GM19023 (cell line): ENCODE measurements at regions not wholly inside any gene's neighbourhood (a gene's known extent, or its start where the extent isn't known, plus 50 kb on each side); places are given as distances from the start of the nearest gene placed in this dataset.

Experiments
- ATAC-seq: cut with Tn5 transposase; IDR thresholded peaks from one replicate; pipeline ENCODE4 v1.9.1; 2021; ENCODE audit warnings: mild to moderate bottlenecking, moderate library complexity; ENCODE audit not compliant: unreplicated experiment

DNA sequence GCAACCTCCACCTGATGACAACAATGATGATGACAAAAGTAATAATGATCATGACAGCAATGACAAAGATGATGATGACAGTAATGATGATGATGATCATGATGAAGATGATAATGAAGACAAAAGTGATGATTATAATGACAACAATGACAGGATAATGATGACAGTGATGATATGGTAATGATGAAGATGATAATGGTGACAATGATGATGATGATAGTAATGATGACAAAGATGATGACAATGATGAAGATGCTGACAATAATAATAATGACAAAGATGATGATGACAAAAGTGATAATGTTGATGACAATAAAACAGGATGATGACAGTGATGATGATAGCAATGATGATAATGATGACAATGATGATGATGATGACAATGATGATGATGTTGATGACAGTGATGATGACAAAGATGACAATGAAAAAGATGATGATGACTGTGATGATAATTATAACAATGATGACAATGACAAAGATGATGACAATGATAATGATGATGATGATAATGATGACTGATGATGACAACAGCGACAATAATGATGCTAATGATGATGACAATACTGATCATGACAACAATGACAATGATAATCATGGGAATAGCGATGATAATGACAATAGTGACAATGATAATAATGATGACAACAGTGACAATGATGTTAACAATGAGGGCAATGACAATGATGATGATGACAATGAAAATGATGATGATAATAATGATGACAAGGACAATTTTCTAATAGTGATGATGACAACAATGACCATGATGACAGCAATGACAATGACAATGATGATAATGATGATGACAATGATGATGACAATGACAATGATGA is 1106.5 kb upstream of the AUTS2 start:
- no peak for ATAC-seq

DNA sequence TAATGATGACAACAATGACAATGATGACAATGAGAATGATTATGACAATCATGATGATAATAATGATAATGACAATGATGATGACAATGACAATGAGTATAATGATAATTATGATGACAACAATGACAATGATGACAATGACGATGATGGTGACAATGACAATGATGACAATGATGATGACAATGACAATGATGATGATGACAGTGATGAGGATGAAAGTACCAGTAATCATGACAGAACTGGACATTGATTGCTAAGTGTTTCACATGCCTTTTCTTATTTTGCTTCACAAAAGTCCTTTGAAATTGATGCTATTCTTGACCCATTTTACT is 1106.0 kb upstream of the AUTS2 start:
- no peak for ATAC-seq

DNA sequence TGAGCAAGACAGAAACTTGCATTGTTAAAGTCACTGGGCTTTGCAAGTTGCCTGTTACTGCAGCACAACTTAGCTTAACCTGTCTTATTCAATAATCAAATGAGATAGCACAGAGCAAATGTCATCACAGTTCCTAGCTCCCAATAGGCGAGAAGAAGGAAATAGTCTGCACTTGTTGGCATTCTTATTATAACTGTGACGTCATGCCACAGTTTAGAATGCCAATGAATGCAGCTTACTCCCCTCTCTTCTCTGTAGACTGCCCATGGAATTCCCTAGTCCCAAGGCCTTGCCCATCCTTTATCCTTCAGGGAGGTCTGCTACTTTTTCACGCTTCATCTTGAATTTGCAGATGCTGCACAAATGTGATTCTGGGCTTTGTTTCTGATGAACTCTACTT is 1094.9 kb upstream of the AUTS2 start:
- ATAC-seq, result no peak

DNA sequence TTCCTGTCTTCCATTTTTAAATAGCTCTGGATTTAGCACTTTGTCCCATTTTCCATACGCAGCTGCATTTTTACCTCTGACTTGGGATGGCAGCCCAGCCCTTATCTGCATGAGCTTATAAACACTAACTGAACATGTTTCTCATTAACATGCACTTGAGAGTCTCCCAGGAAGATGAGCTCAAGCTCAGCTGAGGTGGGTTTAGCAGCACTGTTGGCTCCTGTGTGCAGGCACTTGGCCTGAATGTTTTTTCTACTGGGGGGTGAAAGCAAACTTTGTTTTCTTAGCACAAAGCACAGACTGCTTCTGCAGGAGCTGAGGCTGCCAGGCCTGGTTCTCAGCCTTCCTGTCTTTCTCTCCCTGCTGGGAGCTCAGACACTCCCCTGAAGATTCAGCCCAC is 1093.6 kb upstream of the AUTS2 start:
- no peak for ATAC-seq

DNA sequence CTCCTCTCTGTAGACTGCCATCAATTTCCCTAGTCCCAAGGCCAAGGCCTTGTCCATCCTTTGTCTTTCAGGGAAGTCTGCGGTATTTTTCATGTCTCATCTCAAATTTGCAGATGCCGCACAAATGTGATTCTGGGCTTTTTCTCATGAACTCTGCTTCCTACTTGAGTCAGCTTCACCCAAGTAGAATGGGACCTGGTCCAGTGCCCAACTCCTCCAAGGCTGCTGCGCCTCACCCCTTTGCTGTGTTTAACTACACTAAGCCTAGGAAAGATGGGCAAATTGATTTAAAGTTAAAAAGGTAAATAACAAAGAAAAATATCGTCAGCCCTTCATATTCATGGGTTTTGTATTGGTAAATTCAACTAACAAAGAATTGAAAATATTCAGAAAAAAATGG is 1092.6 kb upstream of the AUTS2 start:
- no peak for ATAC-seq

DNA sequence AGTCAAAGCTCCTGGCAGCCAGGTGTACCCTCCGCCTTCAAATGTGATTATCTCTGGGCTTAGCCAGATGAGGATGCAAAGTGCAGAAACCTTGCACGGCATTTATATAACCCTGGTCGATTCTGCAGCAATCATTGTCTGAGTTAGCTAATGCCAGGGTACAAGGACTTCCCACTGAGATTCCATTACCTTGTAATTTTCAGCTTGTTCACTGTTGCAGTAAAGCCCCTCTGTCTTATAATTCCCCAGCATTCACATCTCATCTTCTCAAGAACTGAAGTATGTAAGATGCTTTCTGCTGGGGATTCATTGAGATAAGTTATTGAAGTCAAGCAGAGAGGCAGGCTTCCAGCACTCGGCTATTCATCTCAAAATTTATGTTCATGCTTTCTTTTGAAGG is 1090.6 kb upstream of the AUTS2 start:
- ATAC-seq, result no peak

DNA sequence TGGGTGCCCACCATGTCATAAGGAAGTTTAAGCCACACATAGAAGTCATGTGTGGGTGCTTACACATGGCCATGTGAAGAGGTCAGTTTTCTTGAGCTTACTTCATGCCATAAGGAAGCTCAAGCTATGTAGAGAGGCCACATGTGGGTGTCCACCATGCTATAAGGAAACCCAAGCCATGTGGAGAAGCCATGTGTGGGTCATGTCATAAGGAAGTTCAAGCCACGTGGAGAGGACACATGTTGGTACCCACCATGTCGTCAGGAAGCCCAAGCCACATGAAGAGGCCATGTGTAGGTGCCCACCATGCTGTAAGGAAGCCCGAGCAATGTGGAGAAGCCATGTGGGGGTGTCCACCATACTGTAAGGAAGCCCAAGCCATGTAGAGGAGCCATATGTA is 1089.2 kb upstream of the AUTS2 start:
- no peak for ATAC-seq

DNA sequence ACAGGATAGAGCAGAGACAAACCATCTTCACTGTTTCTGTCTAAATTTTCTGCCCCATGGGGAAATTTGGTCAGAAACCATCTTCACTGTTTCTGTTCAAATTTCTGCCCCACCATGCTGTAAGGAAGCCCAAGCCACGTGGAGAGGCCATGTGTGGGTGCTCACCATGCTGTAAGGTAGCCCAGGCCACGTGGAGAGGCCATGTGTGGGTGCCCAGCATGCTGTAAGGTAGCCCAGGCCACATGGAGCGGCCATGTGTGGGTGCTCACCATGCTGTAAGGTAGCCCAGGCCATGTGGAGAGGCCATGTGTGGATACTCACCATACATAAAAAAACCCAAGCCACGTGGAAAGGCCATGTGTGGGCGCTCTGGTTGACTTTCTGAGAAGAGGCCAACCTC is 1088.7 kb upstream of the AUTS2 start:
- no peak for ATAC-seq

DNA sequence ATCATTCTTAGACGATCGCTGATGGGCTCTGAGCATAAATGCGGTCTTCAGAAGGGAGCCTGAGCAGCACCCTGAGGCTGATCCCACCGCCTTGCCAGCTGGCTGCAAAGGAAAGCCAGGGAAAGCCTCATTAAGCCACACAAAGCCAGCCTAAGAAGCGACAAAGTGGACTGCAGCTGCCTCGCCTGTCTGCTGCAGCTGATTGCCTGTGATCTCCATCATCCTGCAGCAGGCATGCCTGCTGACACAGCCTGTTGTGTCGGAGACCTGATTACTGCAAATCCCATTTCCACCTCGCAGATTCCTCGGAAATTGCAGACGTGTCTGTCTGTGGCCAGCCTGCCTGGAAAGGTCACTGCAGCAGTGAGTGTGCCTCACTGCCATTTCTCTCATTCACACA is 1087.0 kb upstream of the AUTS2 start:
- no peak for ATAC-seq

DNA sequence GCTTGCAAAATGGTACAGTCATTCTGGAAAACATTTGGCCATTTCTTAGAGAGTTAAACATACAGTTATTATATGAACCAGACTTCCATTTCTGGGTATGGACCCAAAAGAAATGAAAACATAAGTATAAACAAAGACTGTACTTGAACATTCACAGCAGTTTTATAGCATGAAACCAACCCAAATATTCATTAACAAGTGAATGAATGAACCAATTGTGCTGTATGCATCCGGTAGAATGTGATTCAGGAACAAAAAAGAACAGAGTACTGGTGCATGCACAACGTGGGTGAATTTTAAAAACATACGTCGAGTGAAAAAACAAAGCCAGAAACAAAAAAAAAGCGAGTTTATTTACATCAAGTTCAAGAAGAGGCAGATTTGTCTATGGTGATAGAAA is 1085.8 kb upstream of the AUTS2 start:
- ATAC-seq, result no peak

DNA sequence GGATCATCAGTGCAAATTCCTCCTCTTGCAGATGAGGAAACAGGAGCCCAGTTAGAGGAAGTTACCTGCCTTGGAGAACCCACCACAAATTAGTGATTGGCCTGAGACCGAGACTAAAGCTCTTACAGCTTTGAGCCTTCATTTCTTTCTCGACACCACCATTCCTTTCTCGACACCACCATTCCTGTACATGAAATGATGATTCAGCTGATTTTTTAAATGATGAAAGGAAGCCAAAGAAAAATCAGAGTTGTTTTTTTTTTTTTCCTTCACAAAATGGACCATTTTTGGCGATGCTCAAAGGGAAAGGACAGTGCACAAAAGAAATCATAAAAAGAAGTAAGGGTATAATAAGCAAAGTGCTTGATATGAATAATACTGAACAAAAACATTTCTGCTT is 1080.2 kb upstream of the AUTS2 start:
- ATAC-seq, result no peak

DNA sequence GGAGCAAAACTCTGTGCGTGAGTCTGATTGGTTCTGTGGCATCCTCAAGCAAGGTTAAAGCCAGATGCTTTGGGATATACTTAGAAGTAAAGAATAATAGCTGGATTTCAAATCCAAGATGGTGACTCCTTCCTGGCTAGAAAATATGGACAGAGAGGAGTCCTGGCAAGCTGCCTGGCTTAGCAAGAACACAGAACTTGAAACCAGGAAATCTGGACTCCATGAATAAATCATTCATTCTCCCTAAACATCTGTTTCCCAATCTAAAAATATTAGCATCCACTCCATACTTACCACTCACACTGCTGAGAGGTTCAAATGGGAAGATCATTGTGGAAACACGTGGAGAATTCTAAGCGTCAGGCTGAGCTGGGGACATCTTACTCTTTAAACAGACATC is 1074.1 kb upstream of the AUTS2 start:
- ATAC-seq, result no peak

DNA sequence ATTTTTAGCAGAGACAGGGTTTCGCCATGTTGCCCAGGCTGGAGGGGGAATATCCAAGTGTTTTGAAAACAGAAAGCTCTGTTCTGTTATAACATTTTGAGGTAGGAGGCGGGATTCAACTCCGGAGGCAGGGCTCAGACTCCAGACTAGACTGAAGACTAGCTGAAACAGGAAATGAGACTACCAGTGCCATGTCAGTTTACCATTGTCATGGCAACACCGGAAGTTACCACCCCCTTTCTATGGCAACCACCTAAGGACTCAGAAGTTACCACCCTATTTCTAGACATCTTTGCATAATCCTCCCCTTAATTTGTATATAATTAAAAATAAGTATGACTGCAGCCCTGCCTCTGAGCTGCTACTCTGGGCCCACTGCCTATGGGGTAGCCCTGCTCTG is 1069.1 kb upstream of the AUTS2 start:
- no peak for ATAC-seq

DNA sequence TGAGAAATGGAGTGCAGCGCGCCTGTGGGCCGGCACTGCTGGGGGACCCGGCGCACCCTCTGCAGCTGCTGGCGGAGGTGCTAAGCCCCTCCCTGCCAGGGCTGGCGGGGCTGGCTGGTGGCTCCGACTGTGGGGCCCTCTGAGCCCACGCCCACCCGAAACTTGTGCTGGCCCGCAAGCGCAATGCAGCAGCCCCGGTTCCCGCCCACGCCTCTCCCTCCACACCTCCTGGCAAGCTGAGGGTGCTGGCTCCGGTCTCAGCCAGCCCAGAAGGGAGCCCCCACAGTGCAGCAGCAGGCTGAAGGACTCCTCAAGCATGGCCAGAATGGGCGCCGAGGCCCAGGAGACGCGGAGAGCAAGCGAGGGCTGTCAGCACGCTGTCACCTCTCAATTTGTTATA is 1063.0 kb upstream of the AUTS2 start:
- no peak for ATAC-seq

DNA sequence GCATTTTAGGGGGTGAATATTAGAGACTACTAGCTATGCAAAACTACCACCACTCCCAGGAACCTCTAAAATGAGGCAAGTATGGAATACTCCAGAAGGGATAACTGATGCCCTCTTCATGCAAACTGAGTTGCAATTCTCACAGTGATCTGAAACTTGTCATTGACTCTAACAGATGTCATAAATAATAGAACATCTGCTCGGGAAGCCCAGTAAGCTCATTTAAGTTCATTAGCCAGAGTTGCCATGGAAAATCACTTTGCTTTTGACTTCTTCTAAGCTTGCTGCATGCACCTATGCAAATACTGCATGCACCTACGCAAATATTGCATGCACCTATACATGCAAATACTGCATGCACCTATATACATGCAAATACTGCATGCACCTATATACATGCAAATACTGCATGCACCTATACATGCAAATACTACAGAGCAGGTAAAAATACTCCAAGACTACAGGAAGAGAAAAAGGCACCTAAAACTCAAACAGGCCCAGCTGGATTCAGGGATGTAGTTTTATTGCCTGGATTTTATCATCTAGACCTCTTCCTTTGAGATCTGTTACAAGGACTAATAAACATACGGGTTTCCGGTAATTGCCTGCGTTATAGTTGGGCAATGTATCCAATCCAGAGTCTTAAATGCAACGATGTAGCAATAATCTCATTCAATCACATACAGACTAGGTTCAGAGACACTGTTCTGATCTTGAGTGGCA is 1061.1 kb upstream of the AUTS2 start:
- ATAC-seq, result no peak

DNA sequence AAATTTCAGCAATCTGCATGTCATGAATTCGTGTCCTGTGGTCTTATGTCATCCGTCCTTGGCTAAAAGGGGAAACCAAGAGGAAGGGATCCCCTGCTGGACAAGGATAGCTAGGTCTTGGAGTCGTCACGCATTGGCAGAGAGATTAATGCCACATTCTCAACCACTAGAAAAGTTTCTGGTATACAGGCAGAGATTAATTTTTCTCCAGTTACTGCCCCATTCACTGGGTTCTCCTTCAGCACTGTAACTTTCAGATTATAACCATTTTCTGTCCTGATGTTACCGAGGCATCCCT is 1060.6 kb upstream of the AUTS2 start:
- no peak for ATAC-seq

DNA sequence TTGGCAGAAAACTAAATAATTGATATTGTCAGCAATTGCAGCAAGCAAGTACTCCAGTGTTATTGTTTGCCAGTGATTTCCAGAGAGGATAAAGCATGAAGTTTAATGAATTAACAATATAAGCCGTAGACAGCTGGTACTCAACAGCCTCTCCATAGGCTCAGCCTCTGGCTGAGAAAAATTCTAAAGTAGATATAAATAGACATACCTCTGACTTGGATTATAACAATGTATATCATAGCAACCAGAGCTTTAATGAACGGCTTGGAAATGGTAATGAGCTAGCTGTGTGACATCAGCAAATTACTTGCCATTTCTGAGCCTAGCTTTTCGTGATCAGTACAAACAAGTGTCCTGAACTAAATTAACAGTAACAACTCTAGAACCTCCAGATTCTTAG is 1055.4 kb upstream of the AUTS2 start:
- ATAC-seq, result no peak

DNA sequence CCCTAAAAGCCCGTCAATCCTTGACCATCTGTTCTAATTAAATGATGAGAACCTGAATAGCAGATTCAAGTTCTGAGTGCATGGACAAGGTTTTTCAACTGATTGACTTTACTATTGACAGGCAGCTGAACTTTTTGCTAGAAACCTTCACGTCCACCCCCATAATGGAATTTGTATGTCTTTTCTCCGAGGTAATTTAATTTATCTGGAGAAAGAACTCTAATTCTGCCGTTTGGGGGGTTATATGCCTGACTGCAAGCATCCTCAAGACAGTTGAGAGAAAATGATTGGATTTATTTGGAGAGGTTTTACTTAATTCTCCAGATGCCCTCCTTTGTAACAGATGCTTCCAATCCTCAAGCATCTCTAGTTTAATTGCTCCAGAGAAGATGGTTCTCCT is 1053.4 kb upstream of the AUTS2 start:
- ATAC-seq, result no peak

DNA sequence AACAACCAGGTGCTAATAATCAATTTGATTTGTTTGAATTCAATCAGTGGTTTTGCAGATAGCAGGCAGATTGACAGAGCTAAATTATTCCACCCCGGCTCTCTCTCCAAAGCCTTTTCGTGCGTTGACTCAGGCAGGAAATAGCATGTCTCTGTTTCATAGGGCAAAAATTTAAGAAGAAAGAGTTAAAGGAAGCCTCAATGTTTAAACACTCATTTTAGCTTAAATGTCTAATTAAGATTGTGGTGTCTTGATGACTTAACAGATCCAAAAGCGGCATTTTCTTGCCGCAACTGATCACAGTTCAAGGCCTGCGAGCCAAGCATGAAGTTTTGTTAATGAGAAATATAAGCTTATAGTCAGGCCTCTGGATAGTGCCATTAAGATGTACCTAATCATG is 1051.1 kb upstream of the AUTS2 start:
- no peak for ATAC-seq

DNA sequence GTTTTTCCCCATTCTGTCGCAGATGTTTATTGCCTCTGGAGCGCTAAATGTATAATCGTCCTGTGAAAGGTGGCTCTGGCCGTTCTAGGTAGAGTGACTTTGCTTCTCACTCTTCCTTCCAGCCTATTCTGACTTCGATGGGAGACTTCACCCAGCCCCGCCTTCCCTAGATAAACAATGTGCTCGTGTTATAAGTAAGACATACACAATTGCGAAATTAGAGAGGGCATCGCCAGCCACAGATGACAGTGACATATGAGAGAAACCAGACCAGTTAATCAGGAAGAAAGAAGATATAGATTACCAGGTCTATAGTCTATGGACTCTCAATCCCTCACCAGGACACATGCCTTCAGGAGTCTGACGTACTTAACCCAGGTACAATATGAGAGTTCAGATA is 1050.5 kb upstream of the AUTS2 start:
- no peak for ATAC-seq

DNA sequence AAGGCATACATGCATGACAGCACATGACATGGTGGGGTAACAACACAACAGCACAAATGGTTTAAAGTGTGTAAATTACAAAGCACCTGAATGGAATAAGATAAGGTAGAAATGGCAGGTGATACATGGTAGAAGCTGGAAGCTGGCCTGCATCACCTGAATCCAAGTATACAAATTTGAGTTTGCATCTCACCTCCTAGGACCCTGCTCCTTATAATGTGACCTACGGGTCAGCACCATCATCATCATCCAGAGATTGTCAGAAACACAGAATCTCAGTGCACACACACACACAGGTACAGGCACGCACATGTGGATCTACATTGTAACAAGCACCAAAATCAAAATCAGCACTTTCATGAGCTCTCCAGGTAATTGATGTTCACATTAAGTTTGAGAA is 1048.2 kb upstream of the AUTS2 start:
- ATAC-seq, result no peak

DNA sequence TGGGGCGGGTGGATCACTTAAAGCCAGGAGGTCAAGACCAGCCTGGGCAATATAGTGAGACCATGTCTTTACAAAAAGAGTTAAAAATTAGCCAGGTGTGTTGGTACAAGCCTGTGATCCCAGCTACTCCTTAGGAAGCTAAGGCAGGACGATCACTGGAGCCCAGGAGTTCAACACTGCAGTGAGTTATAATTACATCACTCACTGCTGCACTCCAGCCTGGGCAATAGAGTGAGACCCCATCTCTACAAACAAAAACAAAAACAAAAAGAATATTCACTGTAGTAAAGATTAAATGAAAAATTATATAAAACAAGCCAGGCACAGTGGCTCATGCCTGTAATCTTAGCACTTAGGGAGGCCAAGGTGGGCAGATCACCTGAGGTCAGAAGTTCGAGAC is 1047.6 kb upstream of the AUTS2 start:
- ATAC-seq, result no peak

DNA sequence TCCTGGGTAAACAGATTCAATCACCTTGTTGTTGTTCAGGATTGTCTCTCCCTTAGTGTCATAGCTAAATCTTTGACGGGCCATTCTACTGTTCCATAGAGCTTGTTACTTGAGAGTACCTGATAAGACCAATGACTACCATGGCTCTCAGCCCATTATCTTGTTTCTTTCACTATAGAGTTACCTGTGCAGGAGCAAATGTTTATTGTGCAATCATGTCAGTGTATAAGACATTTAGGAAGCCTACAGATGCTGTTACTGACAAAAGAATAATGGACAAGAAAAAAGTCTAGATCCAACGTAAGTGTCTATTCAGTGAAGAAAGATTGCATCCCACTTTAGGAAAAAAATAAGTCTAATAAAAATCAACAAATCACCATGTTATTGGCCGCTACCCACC is 1041.7 kb upstream of the AUTS2 start:
- no peak for ATAC-seq
